ENCODE measurements at regions not wholly inside any gene's neighbourhood (a gene's known extent, or its start where the extent isn't known, plus 50 kb on each side); places are given as distances from the start of the nearest gene placed in this dataset.
A peak's percentile ranks its signal among the peaks of the same experiment; 100 is the strongest.

DNA sequence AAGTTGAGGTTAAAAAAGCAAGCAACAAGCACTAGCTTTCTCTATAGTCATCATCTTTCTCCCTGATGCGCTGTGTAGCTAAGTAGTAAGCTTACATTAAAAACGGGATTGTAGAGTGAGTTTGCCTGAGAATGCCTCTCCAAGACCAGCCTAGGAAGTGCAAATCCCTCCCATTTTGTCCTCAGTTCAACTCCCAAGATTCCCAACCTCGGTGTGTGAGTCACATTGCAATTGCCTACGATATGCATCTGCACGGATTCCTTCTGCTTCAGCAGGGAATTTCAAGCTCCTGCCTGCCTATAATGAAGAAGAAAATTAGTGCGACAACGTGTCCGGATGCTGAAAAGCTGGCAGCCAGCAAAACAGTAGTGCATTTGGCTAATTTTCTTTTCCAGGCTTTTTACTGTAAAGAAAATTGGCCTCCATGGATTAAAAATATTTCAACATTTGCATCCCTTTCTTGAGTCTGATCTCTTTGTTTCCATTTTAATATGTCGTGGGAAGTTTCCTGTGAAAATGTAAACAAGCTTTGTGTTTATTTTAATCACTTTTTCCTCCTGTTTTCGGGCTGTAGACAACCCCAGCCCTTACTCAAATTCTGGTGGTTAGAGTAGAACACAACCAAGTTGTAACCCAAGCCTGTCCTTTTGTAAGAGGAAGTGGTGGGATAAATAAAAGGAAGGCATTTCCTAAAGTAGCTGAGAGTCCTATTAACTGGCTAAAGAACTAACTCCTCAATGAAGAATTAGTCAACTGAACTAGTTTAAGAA lies 58.4 kb upstream of the TET2 start:
- Histone ChIP-seq H3K27ac (peak overlapping the region; percentile 52), H3K36me3 (replicated peaks) (no peaks in the 10 kb centered on the region), H3K4me3 (ENCODE audit: low read depth, low read length) (peak overlapping the region; percentile 26), H3K27me3 (replicated peaks) (no peaks in the 10 kb centered on the region)
- TF ChIP-seq, protein P1, sequence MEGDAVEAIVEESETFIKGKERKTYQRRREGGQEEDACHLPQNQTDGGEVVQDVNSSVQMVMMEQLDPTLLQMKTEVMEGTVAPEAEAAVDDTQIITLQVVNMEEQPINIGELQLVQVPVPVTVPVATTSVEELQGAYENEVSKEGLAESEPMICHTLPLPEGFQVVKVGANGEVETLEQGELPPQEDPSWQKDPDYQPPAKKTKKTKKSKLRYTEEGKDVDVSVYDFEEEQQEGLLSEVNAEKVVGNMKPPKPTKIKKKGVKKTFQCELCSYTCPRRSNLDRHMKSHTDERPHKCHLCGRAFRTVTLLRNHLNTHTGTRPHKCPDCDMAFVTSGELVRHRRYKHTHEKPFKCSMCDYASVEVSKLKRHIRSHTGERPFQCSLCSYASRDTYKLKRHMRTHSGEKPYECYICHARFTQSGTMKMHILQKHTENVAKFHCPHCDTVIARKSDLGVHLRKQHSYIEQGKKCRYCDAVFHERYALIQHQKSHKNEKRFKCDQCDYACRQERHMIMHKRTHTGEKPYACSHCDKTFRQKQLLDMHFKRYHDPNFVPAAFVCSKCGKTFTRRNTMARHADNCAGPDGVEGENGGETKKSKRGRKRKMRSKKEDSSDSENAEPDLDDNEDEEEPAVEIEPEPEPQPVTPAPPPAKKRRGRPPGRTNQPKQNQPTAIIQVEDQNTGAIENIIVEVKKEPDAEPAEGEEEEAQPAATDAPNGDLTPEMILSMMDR (IDR thresholded peaks at IDR 0.05; ENCODE audit: low read depth, low read length, missing control alignments) = no peak
- peak; percentile 73 for DNase-seq
- in situ Hi-C loops (cut with HindIII; ENCODE audit: low pct_ligation_motif_present, low sequenced_read_pairs) = no loop called here

DNA sequence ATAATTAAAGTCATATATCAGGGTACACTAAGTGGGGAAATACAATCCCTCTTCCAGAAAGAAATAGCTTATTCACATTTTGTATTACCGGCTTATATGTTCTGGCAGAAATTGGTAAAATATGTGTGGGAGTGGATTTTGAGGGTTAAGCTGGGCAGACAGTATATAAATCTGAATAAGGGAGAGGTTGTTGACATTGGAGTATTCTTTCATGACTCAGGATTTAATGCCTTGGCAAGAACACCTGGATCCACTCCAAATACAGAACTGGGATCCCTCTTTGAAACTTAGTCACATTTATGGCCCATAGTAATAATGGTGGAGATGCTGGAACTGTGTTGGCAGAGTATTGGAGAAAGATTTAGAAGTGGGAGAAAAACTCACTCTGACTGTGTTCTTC lies 54.3 kb upstream of the TET2 start:
- no peaks in the 10 kb centered on the region for H3K27me3 ChIP-seq (replicated peaks)
- in situ Hi-C loops (cut with HindIII; ENCODE audit: low pct_ligation_motif_present, low sequenced_read_pairs) = no loop called here
- DNase-seq = peak; percentile 6
- H3K36me3 ChIP-seq (replicated peaks) = no peaks in the 10 kb centered on the region
- H3K27ac ChIP-seq = no peak overlapping the region
- H3K4me3 ChIP-seq (ENCODE audit: low read depth, low read length) = no peak overlapping the region
- TF ChIP-seq, protein P1 (IDR thresholded peaks at IDR 0.05; ENCODE audit: low read depth, low read length, missing control alignments) = no peak

GRCh38 chr4:105092768-105093167 lies 53.9 kb upstream of the TET2 start:
- Histone ChIP-seq H3K4me3 (ENCODE audit: low read depth, low read length) (no peak overlapping the region), H3K36me3 (replicated peaks) (no peaks in the 10 kb centered on the region), H3K27ac (no peak overlapping the region), H3K27me3 (replicated peaks) (no peaks in the 10 kb centered on the region)
- in situ Hi-C loops (cut with HindIII; ENCODE audit: low pct_ligation_motif_present, low sequenced_read_pairs) = no loop called here
- TF ChIP-seq, protein P1 (IDR thresholded peaks at IDR 0.05; ENCODE audit: low read depth, low read length, missing control alignments) = no peak
- DNase-seq = no peak

DNA sequence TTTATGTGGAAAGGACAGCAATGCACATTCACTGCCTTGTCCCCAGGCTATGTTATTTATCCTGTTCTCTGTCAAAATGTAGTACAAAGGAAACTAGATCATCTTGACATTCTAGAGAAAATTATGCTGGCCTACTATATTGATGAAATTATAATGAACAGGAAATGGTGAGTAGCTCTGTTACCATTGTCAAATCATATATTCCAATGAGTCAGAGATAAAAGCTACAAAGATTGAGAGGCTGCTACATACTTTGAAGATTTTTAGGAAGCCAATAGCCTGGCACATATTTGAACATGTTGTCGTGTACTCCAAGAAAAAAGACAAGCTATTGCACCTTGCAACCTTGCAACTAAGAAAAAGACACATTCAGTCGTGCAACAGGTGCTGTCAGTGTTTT lies 52.7 kb upstream of the TET2 start:
- TF ChIP-seq, protein P1 (IDR thresholded peaks at IDR 0.05; ENCODE audit: low read depth, low read length, missing control alignments) = no peak
- Histone ChIP-seq H3K27ac (no peak overlapping the region), H3K27me3 (replicated peaks) (no peaks in the 10 kb centered on the region), H3K36me3 (replicated peaks) (no peaks in the 10 kb centered on the region), H3K4me3 (ENCODE audit: low read depth, low read length) (no peak overlapping the region)
- in situ Hi-C loops (cut with HindIII; ENCODE audit: low pct_ligation_motif_present, low sequenced_read_pairs) = no loop called here
- no peak for DNase-seq

All from brain microvascular endothelial cell (primary cell).